KMS-11 (cell line): ENCODE measurements at regions not wholly inside any gene's neighbourhood (a gene's known extent, or its start where the extent isn't known, plus 50 kb on each side); places are given as distances from the start of the nearest gene placed in this dataset.

ENCODE experiments used
- H2AFZ ChIP-seq: fragments of 200-600 bp; sonication (generic); 2 replicates; pipeline ENCODE4 v1.6.1; 2016; ENCODE audit warnings: antibody characterized with exemption, mixed run types, low read depth
- H3K27ac ChIP-seq: fragments of 200-600 bp; sonication (generic); 2 replicates; pipeline ENCODE4 v1.6.1; 2016; ENCODE audit warnings: mild to moderate bottlenecking, mixed run types
- H3K27me3 ChIP-seq: fragments of 200-600 bp; sonication (generic); 2 replicates; pipeline ENCODE4 v1.6.1; 2017; ENCODE audit warnings: mild to moderate bottlenecking, low read depth, mixed run types, moderate library complexity; ENCODE audit not compliant: insufficient read depth
- H3K36me3 ChIP-seq: fragments of 200-600 bp; sonication (generic); 2 replicates; pipeline ENCODE4 v1.6.1; 2017; ENCODE audit warnings: mild to moderate bottlenecking, mixed run types; ENCODE audit not compliant: insufficient read depth
- H3K4me1 ChIP-seq: fragments of 200-600 bp; sonication (generic); 2 replicates; pipeline ENCODE4 v1.6.1; 2016; ENCODE audit warnings: mild to moderate bottlenecking, low read depth, mixed run types; ENCODE audit not compliant: poor library complexity, severe bottlenecking
- H3K4me2 ChIP-seq: fragments of 200-600 bp; sonication (generic); 2 replicates; pipeline ENCODE4 v1.7.0; 2016; ENCODE audit warnings: mild to moderate bottlenecking, mixed run types
- H3K4me3 ChIP-seq: fragments of 200-600 bp; sonication (generic); IDR thresholded peaks from 2 replicates; pipeline ENCODE4 v1.6.1; 2017; ENCODE audit warnings: low read depth, low read length, mixed read lengths; ENCODE audit not compliant: insufficient read depth
- H3K79me2 ChIP-seq: fragments of 200-600 bp; sonication (generic); 2 replicates; pipeline ENCODE4 v1.6.1; 2016; ENCODE audit warnings: low read depth, mixed run types; ENCODE audit not compliant: insufficient read depth
- H3K9ac ChIP-seq: fragments of 200-600 bp; sonication (generic); 2 replicates; pipeline ENCODE4 v1.6.1; 2016; ENCODE audit warnings: mild to moderate bottlenecking, mixed run types
- H4K20me1 ChIP-seq: fragments of 200-600 bp; sonication (generic); 2 replicates; pipeline ENCODE4 v1.6.1; 2016; ENCODE audit warnings: mild to moderate bottlenecking, mixed run types; ENCODE audit not compliant: insufficient read depth
- TF ChIP-seq, protein P1 (sequence below): fragments of 200-600 bp; sonication (generic); conservative IDR thresholded peaks from 2 replicates; pipeline ENCODE4 v1.6.1; 2017; ENCODE audit warnings: low read depth, mild to moderate bottlenecking, antibody characterized with exemption, low read length, moderate library complexity, mixed read lengths

DNA sequence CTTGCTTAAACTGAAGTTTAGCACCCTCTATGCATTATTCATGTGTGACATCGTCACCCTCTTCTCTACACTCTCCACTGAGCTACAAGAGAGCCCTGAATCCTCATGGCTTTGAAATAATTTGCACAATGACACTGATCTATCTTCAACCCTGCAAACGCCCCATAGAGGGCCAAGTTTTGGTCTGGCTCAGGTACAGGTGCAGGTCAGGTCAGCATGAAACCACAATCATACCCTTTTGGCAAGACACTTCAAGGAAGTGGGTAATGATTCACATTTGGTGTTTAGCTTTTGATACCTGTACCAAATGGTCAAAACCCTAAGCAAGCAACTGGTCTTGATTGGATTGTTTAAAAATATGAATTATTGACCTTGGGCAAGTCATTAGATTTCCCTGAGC is 122.2 kb upstream of the CADM1 start:
- H3K27me3 ChIP-seq, result no peaks in the 10 kb centered on the region
- H3K4me3 ChIP-seq, result no peak overlapping the region
- H3K36me3 ChIP-seq, result no peaks in the 10 kb centered on the region
- no peak overlapping the region for H3K4me2 ChIP-seq
- H3K79me2 ChIP-seq, result no peaks in the 10 kb centered on the region
- H4K20me1 ChIP-seq, result no peaks in the 10 kb centered on the region
- no peak overlapping the region for H2AFZ ChIP-seq
- TF ChIP-seq, protein P1, sequence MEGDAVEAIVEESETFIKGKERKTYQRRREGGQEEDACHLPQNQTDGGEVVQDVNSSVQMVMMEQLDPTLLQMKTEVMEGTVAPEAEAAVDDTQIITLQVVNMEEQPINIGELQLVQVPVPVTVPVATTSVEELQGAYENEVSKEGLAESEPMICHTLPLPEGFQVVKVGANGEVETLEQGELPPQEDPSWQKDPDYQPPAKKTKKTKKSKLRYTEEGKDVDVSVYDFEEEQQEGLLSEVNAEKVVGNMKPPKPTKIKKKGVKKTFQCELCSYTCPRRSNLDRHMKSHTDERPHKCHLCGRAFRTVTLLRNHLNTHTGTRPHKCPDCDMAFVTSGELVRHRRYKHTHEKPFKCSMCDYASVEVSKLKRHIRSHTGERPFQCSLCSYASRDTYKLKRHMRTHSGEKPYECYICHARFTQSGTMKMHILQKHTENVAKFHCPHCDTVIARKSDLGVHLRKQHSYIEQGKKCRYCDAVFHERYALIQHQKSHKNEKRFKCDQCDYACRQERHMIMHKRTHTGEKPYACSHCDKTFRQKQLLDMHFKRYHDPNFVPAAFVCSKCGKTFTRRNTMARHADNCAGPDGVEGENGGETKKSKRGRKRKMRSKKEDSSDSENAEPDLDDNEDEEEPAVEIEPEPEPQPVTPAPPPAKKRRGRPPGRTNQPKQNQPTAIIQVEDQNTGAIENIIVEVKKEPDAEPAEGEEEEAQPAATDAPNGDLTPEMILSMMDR, result no peak
- H3K4me1 ChIP-seq, result no peaks in the 10 kb centered on the region
- no peak overlapping the region for H3K9ac ChIP-seq
- H3K27ac ChIP-seq, result no peak overlapping the region

DNA sequence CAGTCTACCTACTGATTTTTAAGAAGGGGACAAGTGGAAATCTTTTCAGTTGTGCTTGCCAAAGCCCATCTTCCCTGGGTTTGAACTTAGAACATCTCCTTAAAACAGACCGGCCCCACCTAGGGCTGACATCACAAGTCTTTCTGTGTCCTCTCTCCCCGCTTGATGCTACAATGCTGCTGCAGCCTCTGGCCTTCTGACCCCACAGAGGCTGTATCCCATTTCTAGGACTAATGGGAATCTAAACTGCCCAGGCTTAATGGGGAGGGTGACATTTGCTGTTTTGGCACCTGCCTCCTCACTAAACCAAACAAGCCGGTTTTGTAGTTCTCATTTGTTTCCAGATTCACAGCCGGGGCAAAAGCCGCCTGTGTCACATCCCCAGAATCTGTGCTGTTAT is 121.3 kb upstream of the CADM1 start:
- Histone ChIP-seq H3K36me3 (no peaks in the 10 kb centered on the region), H3K27ac (no peak overlapping the region), H3K27me3 (no peaks in the 10 kb centered on the region), H3K9ac (no peak overlapping the region), H4K20me1 (no peaks in the 10 kb centered on the region), H3K79me2 (no peaks in the 10 kb centered on the region), H3K4me2 (no peak overlapping the region), H3K4me3 (no peak overlapping the region), H2AFZ (no peak overlapping the region), H3K4me1 (no peaks in the 10 kb centered on the region)
- TF ChIP-seq, protein P1, result no peak

DNA sequence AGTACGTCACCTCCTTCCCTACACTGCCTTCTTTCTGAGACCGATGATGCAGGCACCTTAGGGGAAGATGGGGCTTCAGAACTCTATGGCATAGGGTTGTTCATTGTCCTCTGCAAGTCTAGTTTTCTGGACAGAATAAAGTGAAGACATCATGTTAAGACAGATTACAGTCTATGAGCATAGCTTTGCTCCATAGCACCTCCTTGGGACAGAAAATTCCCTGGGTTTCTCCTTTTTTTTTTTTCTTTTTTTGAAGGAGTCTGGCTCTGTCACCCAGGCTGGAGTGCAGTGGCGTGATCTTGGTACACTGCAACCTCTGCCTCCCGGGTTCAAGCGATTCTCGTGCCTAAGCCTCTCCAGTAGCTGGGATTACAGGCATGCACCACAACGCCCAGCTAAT is 119.8 kb upstream of the CADM1 start:
- TF ChIP-seq, protein P1, result no peak
- H3K27me3 ChIP-seq, result no peaks in the 10 kb centered on the region
- no peaks in the 10 kb centered on the region for H3K36me3 ChIP-seq
- no peaks in the 10 kb centered on the region for H4K20me1 ChIP-seq
- H3K4me2 ChIP-seq, result no peak overlapping the region
- H3K79me2 ChIP-seq, result no peaks in the 10 kb centered on the region
- H3K27ac ChIP-seq, result no peak overlapping the region
- no peaks in the 10 kb centered on the region for H3K4me1 ChIP-seq
- H3K4me3 ChIP-seq, result no peak overlapping the region
- no peak overlapping the region for H3K9ac ChIP-seq
- no peak overlapping the region for H2AFZ ChIP-seq

DNA sequence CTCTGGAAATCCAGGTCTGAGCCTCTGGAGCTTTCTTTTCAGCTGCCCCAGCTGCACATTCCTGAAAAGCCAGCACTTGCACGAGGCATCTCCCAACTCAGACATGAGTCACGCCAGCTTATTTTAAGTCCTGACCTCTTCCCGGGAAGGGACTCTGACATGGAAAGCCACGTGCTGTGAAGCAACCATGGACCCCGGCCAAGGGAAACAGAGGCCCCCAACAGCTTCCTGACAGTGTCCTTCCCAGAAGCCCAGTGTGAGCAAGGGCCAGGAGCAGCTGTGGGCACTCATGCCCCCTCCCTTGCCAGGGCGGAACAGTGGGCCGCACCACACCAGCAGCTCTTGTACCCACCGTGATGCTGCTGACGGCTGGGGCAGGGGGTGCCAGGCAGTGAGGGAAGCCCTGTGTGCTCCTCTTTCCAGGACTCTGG is 118.8 kb upstream of the CADM1 start:
- no peak overlapping the region for H2AFZ ChIP-seq
- no peak overlapping the region for H3K4me3 ChIP-seq
- H3K27me3 ChIP-seq, result no peaks in the 10 kb centered on the region
- TF ChIP-seq, protein P1, result no peak
- H3K4me1 ChIP-seq, result no peaks in the 10 kb centered on the region
- H3K9ac ChIP-seq, result no peak overlapping the region
- H4K20me1 ChIP-seq, result no peaks in the 10 kb centered on the region
- no peak overlapping the region for H3K4me2 ChIP-seq
- H3K27ac ChIP-seq, result no peak overlapping the region
- H3K79me2 ChIP-seq, result no peaks in the 10 kb centered on the region
- no peaks in the 10 kb centered on the region for H3K36me3 ChIP-seq
